ENCODE measurements at regions not wholly inside any gene's neighbourhood (a gene's known extent, or its start where the extent isn't known, plus 50 kb on each side); places are given as distances from the start of the nearest gene placed in this dataset.

GRCh38 chr17:68792873-68793272 is 162.3 kb downstream of the ABCA8 start:
- H3K4me3 ChIP-seq (ENCODE audit: insufficient read depth, low read depth, low read length), result no peak overlapping the region
- no peaks in the 10 kb centered on the region for H3K4me1 ChIP-seq (ENCODE audit: control insufficient read depth, insufficient read depth, low read length)
- WGBS, 2 experiments, result 45 to 47% methylated on average over 2 of the region's 2 CpGs
- no peaks in the 10 kb centered on the region for H3K9me3 ChIP-seq (ENCODE audit: control insufficient read depth, low read length)
- H3K27ac ChIP-seq (ENCODE audit: insufficient read depth, low read depth, low read length, poor library complexity, severe bottlenecking), result no peak overlapping the region
- H3K36me3 ChIP-seq (ENCODE audit: control insufficient read depth, insufficient read depth, low read length), result no peaks in the 10 kb centered on the region
- no peaks in the 10 kb centered on the region for H3K27me3 ChIP-seq (ENCODE audit: control insufficient read depth, insufficient read depth, low read length, poor library complexity, severe bottlenecking)

GRCh38 chr17:68792042-68792685 is 163.0 kb downstream of the ABCA8 start:
- Histone ChIP-seq H3K4me3 (ENCODE audit: insufficient read depth, low read depth, low read length) (no peak overlapping the region), H3K27ac (ENCODE audit: insufficient read depth, low read depth, low read length, poor library complexity, severe bottlenecking) (no peak overlapping the region), H3K27me3 (ENCODE audit: control insufficient read depth, insufficient read depth, low read length, poor library complexity, severe bottlenecking) (no peaks in the 10 kb centered on the region), H3K4me1 (ENCODE audit: control insufficient read depth, insufficient read depth, low read length) (no peaks in the 10 kb centered on the region), H3K9me3 (ENCODE audit: control insufficient read depth, low read length) (no peaks in the 10 kb centered on the region), H3K36me3 (ENCODE audit: control insufficient read depth, insufficient read depth, low read length) (no peaks in the 10 kb centered on the region)
- 92 to 93% methylated on average over 2 to 3 of the region's 3 CpGs for WGBS, 2 experiments

GRCh38 chr17:68790931-68791330 is 164.3 kb downstream of the ABCA8 start:
- no peak overlapping the region for H3K4me3 ChIP-seq (ENCODE audit: insufficient read depth, low read depth, low read length)
- no peaks in the 10 kb centered on the region for H3K9me3 ChIP-seq (ENCODE audit: control insufficient read depth, low read length)
- no peaks in the 10 kb centered on the region for H3K4me1 ChIP-seq (ENCODE audit: control insufficient read depth, insufficient read depth, low read length)
- 91 to 98% methylated on average over 5 to 6 of the region's 6 CpGs for WGBS, 2 experiments
- no peaks in the 10 kb centered on the region for H3K27me3 ChIP-seq (ENCODE audit: control insufficient read depth, insufficient read depth, low read length, poor library complexity, severe bottlenecking)
- H3K36me3 ChIP-seq (ENCODE audit: control insufficient read depth, insufficient read depth, low read length), result no peaks in the 10 kb centered on the region
- H3K27ac ChIP-seq (ENCODE audit: insufficient read depth, low read depth, low read length, poor library complexity, severe bottlenecking), result no peak overlapping the region

- Histone ChIP-seq H3K4me1 (ENCODE audit: control insufficient read depth, insufficient read depth, low read length) (no peaks in the 10 kb centered on the region), H3K27me3 (ENCODE audit: control insufficient read depth, insufficient read depth, low read length, poor library complexity, severe bottlenecking) (no peaks in the 10 kb centered on the region), H3K36me3 (ENCODE audit: control insufficient read depth, insufficient read depth, low read length) (no peaks in the 10 kb centered on the region), H3K9me3 (ENCODE audit: control insufficient read depth, low read length) (no peaks in the 10 kb centered on the region), H3K4me3 (ENCODE audit: insufficient read depth, low read depth, low read length) (no peak overlapping the region), H3K27ac (ENCODE audit: insufficient read depth, low read depth, low read length, poor library complexity, severe bottlenecking) (no peak overlapping the region)
- WGBS, 2 experiments, result 67 to 72% methylated on average over 3 of the region's 3 CpGs
Observed at GRCh38 chr17:68790492-68790891, 164.7 kb downstream of the ABCA8 start.

GRCh38 chr17:68789203-68789962 is 165.8 kb downstream of the ABCA8 start:
- H3K36me3 ChIP-seq (ENCODE audit: control insufficient read depth, insufficient read depth, low read length), result no peaks in the 10 kb centered on the region

GRCh38 chr17:68785565-68786486 is 169.4 kb downstream of the ABCA8 start:
- Histone ChIP-seq H3K27ac (ENCODE audit: insufficient read depth, low read depth, low read length, poor library complexity, severe bottlenecking) (no peak overlapping the region), H3K9me3 (ENCODE audit: control insufficient read depth, low read length) (no peaks in the 10 kb centered on the region), H3K4me3 (ENCODE audit: insufficient read depth, low read depth, low read length) (no peak overlapping the region), H3K36me3 (ENCODE audit: control insufficient read depth, insufficient read depth, low read length) (no peaks in the 10 kb centered on the region), H3K4me1 (ENCODE audit: control insufficient read depth, insufficient read depth, low read length) (no peaks in the 10 kb centered on the region), H3K27me3 (ENCODE audit: control insufficient read depth, insufficient read depth, low read length, poor library complexity, severe bottlenecking) (no peaks in the 10 kb centered on the region)
- WGBS, 2 experiments, result 92 to 93% methylated on average over 6 to 7 of the region's 7 CpGs

More at GRCh38 chr17:68789203-68789962, 165.8 kb downstream of the ABCA8 start:
- Histone ChIP-seq H3K4me3 (ENCODE audit: insufficient read depth, low read depth, low read length) (no peak overlapping the region), H3K27me3 (ENCODE audit: control insufficient read depth, insufficient read depth, low read length, poor library complexity, severe bottlenecking) (no peaks in the 10 kb centered on the region), H3K27ac (ENCODE audit: insufficient read depth, low read depth, low read length, poor library complexity, severe bottlenecking) (no peak overlapping the region), H3K9me3 (ENCODE audit: control insufficient read depth, low read length) (no peaks in the 10 kb centered on the region), H3K4me1 (ENCODE audit: control insufficient read depth, insufficient read depth, low read length) (no peaks in the 10 kb centered on the region)
- 86 to 92% methylated on average over 2 of the region's 2 CpGs for WGBS, 2 experiments

GRCh38 chr17:68784431-68784830 is 170.8 kb downstream of the ABCA8 start:
- Histone ChIP-seq H3K4me1 (ENCODE audit: control insufficient read depth, insufficient read depth, low read length) (no peaks in the 10 kb centered on the region), H3K27ac (ENCODE audit: insufficient read depth, low read depth, low read length, poor library complexity, severe bottlenecking) (no peak overlapping the region), H3K36me3 (ENCODE audit: control insufficient read depth, insufficient read depth, low read length) (no peaks in the 10 kb centered on the region), H3K27me3 (ENCODE audit: control insufficient read depth, insufficient read depth, low read length, poor library complexity, severe bottlenecking) (no peaks in the 10 kb centered on the region), H3K4me3 (ENCODE audit: insufficient read depth, low read depth, low read length) (no peak overlapping the region), H3K9me3 (ENCODE audit: control insufficient read depth, low read length) (no peaks in the 10 kb centered on the region)
- 89 to 90% methylated on average over 2 to 3 of the region's 3 CpGs for WGBS, 2 experiments

- WGBS, 2 experiments, result 92 to 96% methylated on average over 4 of the region's 4 CpGs
Observed at GRCh38 chr17:68783861-68784260, 171.3 kb downstream of the ABCA8 start.

GRCh38 chr17:68782789-68783188 is 172.4 kb downstream of the ABCA8 start:
- H3K27ac ChIP-seq (ENCODE audit: insufficient read depth, low read depth, low read length, poor library complexity, severe bottlenecking), result no peak overlapping the region
- no peaks in the 10 kb centered on the region for H3K27me3 ChIP-seq (ENCODE audit: control insufficient read depth, insufficient read depth, low read length, poor library complexity, severe bottlenecking)
- no peaks in the 10 kb centered on the region for H3K9me3 ChIP-seq (ENCODE audit: control insufficient read depth, low read length)
- 92 to 97% methylated on average over 1 of the region's 1 CpG for WGBS, 2 experiments
- H3K36me3 ChIP-seq (ENCODE audit: control insufficient read depth, insufficient read depth, low read length), result no peaks in the 10 kb centered on the region
- H3K4me1 ChIP-seq (ENCODE audit: control insufficient read depth, insufficient read depth, low read length), result no peaks in the 10 kb centered on the region
- no peak overlapping the region for H3K4me3 ChIP-seq (ENCODE audit: insufficient read depth, low read depth, low read length)

More at GRCh38 chr17:68783861-68784260, 171.3 kb downstream of the ABCA8 start:
- H3K27me3 ChIP-seq (ENCODE audit: control insufficient read depth, insufficient read depth, low read length, poor library complexity, severe bottlenecking), result no peaks in the 10 kb centered on the region
- no peaks in the 10 kb centered on the region for H3K36me3 ChIP-seq (ENCODE audit: control insufficient read depth, insufficient read depth, low read length)
- H3K27ac ChIP-seq (ENCODE audit: insufficient read depth, low read depth, low read length, poor library complexity, severe bottlenecking), result no peak overlapping the region
- no peaks in the 10 kb centered on the region for H3K4me1 ChIP-seq (ENCODE audit: control insufficient read depth, insufficient read depth, low read length)
- no peak overlapping the region for H3K4me3 ChIP-seq (ENCODE audit: insufficient read depth, low read depth, low read length)
- no peaks in the 10 kb centered on the region for H3K9me3 ChIP-seq (ENCODE audit: control insufficient read depth, low read length)

GRCh38 chr17:68780596-68780995 is 174.6 kb downstream of the ABCA8 start:
- Histone ChIP-seq H3K9me3 (ENCODE audit: control insufficient read depth, low read length) (no peaks in the 10 kb centered on the region), H3K36me3 (ENCODE audit: control insufficient read depth, insufficient read depth, low read length) (no peaks in the 10 kb centered on the region), H3K4me1 (ENCODE audit: control insufficient read depth, insufficient read depth, low read length) (no peaks in the 10 kb centered on the region), H3K4me3 (ENCODE audit: insufficient read depth, low read depth, low read length) (no peak overlapping the region), H3K27ac (ENCODE audit: insufficient read depth, low read depth, low read length, poor library complexity, severe bottlenecking) (no peak overlapping the region), H3K27me3 (ENCODE audit: control insufficient read depth, insufficient read depth, low read length, poor library complexity, severe bottlenecking) (no peaks in the 10 kb centered on the region)
- 93% methylated on average over 2 of the region's 4 CpGs for WGBS, 2 experiments
